ENCODE measurements at regions not wholly inside any gene's neighbourhood (a gene's known extent, or its start where the extent isn't known, plus 50 kb on each side); places are given as distances from the start of the nearest gene placed in this dataset.

GRCh38 chr3:127394984-127395662, 107.3 kb upstream of the PRR20G start:
- TF ChIP-seq, protein P1, sequence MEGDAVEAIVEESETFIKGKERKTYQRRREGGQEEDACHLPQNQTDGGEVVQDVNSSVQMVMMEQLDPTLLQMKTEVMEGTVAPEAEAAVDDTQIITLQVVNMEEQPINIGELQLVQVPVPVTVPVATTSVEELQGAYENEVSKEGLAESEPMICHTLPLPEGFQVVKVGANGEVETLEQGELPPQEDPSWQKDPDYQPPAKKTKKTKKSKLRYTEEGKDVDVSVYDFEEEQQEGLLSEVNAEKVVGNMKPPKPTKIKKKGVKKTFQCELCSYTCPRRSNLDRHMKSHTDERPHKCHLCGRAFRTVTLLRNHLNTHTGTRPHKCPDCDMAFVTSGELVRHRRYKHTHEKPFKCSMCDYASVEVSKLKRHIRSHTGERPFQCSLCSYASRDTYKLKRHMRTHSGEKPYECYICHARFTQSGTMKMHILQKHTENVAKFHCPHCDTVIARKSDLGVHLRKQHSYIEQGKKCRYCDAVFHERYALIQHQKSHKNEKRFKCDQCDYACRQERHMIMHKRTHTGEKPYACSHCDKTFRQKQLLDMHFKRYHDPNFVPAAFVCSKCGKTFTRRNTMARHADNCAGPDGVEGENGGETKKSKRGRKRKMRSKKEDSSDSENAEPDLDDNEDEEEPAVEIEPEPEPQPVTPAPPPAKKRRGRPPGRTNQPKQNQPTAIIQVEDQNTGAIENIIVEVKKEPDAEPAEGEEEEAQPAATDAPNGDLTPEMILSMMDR (IDR thresholded peaks at IDR 0.05), result no peak
- Histone ChIP-seq H3K27me3 (peaks cover 27% of the 10 kb centered on the region), H3K4me3 (ENCODE audit: low read depth in 1 of 2, low read length in 1 of 2) (no peak overlapping the region), H3K36me3 (no peaks in the 10 kb centered on the region), H3K27ac (no peak overlapping the region), H3K4me1 (ENCODE audit: control insufficient read depth in 1 of 2, insufficient read depth in 1 of 2, low read depth in 1 of 2, low read length in 1 of 2) (no peaks in the 10 kb centered on the region), H3K9me3 (no peaks in the 10 kb centered on the region)

- no peaks in the 10 kb centered on the region for H3K9me3 ChIP-seq
- no peak overlapping the region for H3K4me3 ChIP-seq (ENCODE audit: low read depth in 1 of 2, low read length in 1 of 2)
- TF ChIP-seq, protein P1 (IDR thresholded peaks at IDR 0.05), result no peak
- H3K36me3 ChIP-seq, result no peaks in the 10 kb centered on the region
- no peaks in the 10 kb centered on the region for H3K4me1 ChIP-seq (ENCODE audit: control insufficient read depth in 1 of 2, insufficient read depth in 1 of 2, low read depth in 1 of 2, low read length in 1 of 2)
- peaks cover 24% of the 10 kb centered on the region for H3K27me3 ChIP-seq
- H3K27ac ChIP-seq, result no peak overlapping the region
These were observed 106.2 kb upstream of the PRR20G start for GRCh38 chr3:127394031-127394430.

DNA sequence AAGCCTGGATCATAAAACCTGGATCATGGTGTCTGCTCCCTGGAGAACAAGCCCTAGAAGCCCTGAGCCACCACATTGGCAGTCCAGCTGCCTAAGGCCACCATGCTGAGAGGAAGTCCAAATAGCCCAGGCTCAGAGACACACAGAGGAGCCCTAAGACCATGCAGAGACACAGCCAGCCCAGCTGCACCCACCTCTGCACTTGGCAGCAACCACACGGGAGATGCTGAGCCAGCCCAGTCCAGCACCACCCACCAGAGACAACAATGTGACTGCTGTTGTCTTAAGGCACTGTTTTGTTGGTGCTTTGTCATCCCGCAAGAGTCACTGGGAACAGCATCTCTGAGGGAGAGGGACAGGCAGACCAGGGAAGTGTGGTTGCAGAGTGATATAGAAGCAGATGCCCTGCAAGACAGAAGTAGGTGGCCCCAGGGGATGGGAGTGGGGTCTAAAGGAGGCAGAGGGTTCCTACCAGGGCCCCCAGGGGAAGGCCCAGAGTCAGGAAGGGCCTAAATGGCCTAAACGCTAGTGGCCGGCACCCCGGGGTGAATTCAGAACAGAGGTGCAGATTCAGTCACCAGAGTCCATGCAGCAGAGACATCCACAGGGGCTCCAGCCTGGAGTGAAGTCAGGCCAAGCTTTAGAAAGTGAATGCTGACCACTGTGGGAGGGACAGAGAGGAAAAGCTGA, 105.4 kb upstream of the PRR20G start:
- Histone ChIP-seq H3K4me1 (ENCODE audit: control insufficient read depth in 1 of 2, insufficient read depth in 1 of 2, low read depth in 1 of 2, low read length in 1 of 2) (no peaks in the 10 kb centered on the region), H3K27me3 (peaks cover 24% of the 10 kb centered on the region), H3K4me3 (ENCODE audit: low read depth in 1 of 2, low read length in 1 of 2) (no peak overlapping the region), H3K9me3 (no peaks in the 10 kb centered on the region), H3K36me3 (no peaks in the 10 kb centered on the region), H3K27ac (no peak overlapping the region)
- TF ChIP-seq, protein P1 (IDR thresholded peaks at IDR 0.05), result no peak

DNA sequence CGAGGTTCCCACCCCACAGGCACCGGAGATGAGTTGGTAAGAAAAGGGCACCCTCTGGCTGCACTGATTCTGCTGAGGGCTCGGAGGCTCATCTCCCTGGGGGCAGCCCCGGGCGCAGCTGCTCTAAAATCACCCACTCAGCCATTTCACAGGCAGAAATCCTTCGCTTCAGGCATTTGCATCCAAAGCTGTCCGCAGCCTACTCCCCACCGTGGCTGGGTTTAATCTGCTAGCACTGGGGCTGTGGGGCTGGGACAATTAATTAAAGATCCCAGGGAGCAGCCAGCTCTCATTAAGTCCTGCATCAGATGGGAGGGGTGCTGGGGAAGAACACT, 104.3 kb upstream of the PRR20G start:
- Histone ChIP-seq H3K27me3 (peaks cover 20% of the 10 kb centered on the region), H3K9me3 (no peaks in the 10 kb centered on the region), H3K27ac (no peak overlapping the region), H3K4me3 (ENCODE audit: low read depth in 1 of 2, low read length in 1 of 2) (no peak overlapping the region), H3K4me1 (ENCODE audit: control insufficient read depth in 1 of 2, insufficient read depth in 1 of 2, low read depth in 1 of 2, low read length in 1 of 2) (no peaks in the 10 kb centered on the region), H3K36me3 (no peaks in the 10 kb centered on the region)
- TF ChIP-seq, protein P1 (IDR thresholded peaks at IDR 0.05), result no peak

DNA sequence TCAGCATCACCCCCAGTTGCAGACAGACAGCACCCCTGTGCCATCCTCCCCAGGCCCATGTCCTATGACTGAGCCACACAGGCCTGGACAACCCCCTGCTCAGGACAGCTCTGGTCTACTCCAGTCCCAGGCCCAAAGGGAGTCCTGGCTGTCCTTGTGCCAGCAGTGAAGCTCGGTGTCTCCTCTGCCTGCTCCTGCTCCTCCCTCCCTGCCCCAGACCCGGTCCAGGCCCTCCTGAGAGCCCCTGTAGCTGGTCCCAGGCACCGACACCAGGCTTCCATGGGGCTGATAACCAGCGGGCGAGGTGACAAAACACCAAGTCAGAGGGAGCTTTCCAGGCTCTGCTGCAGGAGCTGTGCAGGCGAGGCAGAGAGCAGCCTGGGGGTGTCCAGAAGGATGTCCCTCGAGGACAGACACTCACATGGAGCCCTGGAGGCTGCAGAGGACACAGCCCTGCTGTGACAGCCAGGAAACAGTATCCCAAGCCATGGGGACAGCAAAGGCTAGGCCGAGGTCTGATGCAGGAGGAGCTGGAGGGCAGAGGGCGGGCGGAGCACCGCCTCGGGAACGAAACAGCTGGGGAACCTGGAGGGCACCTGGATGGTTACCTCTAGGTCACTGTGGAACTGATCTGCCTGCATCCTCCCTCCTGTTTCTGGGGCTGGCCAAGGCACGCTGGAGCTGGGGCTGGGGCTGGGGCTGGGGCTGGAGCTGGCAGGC, 103.8 kb upstream of the PRR20G start:
- Histone ChIP-seq H3K36me3 (no peaks in the 10 kb centered on the region), H3K9me3 (no peaks in the 10 kb centered on the region), H3K4me1 (ENCODE audit: control insufficient read depth in 1 of 2, insufficient read depth in 1 of 2, low read depth in 1 of 2, low read length in 1 of 2) (no peaks in the 10 kb centered on the region), H3K27ac (no peak overlapping the region), H3K27me3 (peaks cover 15% of the 10 kb centered on the region), H3K4me3 (ENCODE audit: low read depth in 1 of 2, low read length in 1 of 2) (no peak overlapping the region)
- TF ChIP-seq, protein P1 (IDR thresholded peaks at IDR 0.05), result no peak

Measured in neutrophil (primary cell).